H9 (cell line): ENCODE measurements at regions not wholly inside any gene's neighbourhood (a gene's known extent, or its start where the extent isn't known, plus 50 kb on each side); places are given as distances from the start of the nearest gene placed in this dataset.

Source experiments
- DNase-seq: peaks from one replicate; pipeline ENCODE4 v3.0.0-alpha.2; 2017
- H2AFZ ChIP-seq: one replicate; pipeline ENCODE4 v1.6.1; 2013; ENCODE audit warnings: mild to moderate bottlenecking, low read length, control low read depth, moderate library complexity
- H2AK5ac ChIP-seq: 2 replicates; pipeline ENCODE4 v1.6.1; 2013; ENCODE audit warnings: low read length, control low read depth, mixed read lengths; ENCODE audit not compliant: insufficient read length
- H2BK120ac ChIP-seq: one replicate; pipeline ENCODE4 v1.6.1; 2013; ENCODE audit warnings: low read depth, mild to moderate bottlenecking, low read length, control low read depth, inconsistent platforms; ENCODE audit not compliant: poor library complexity, severe bottlenecking
- H2BK12ac ChIP-seq: 2 replicates; pipeline ENCODE4 v1.6.1; 2013; ENCODE audit warnings: low read length, control low read depth, mixed read lengths, low read depth; ENCODE audit not compliant: insufficient read length
- H2BK15ac ChIP-seq: 2 replicates; pipeline ENCODE4 v1.6.1; 2013; ENCODE audit warnings: low read depth, low read length, control low read depth
- H2BK20ac ChIP-seq: one replicate; pipeline ENCODE4 v1.6.1; 2013; ENCODE audit warnings: low read depth, mild to moderate bottlenecking, low read length, control low read depth, inconsistent platforms; ENCODE audit not compliant: poor library complexity, severe bottlenecking
- H2BK5ac ChIP-seq: 2 replicates; pipeline ENCODE4 v1.6.1; 2013; ENCODE audit warnings: low read length, control low read depth, mixed read lengths; ENCODE audit not compliant: insufficient read length
- H3K14ac ChIP-seq: 2 replicates; pipeline ENCODE4 v1.6.1; 2013; ENCODE audit warnings: low read length, control low read depth; ENCODE audit not compliant: insufficient read depth
- H3K18ac ChIP-seq: 2 replicates; pipeline ENCODE4 v1.6.1; 2013; ENCODE audit warnings: low read depth, mild to moderate bottlenecking, mixed read lengths, low read length, control low read depth; ENCODE audit not compliant: insufficient read length
- H3K23ac ChIP-seq: 2 replicates; pipeline ENCODE4 v1.6.1; 2013; ENCODE audit warnings: low read length, control low read depth, mixed read lengths, low read depth; ENCODE audit not compliant: insufficient read length
- H3K23me2 ChIP-seq: 2 replicates; pipeline ENCODE4 v1.6.1; 2013; ENCODE audit warnings: low read depth, mild to moderate bottlenecking, mixed read lengths, low read length, control low read depth; ENCODE audit not compliant: insufficient read length, poor library complexity, severe bottlenecking
- H3K27ac ChIP-seq: 2 replicates; pipeline ENCODE4 v1.5.1; 2013; ENCODE audit warnings: low read length, control low read depth, mixed read lengths, low read depth; ENCODE audit not compliant: insufficient read length
- H3K27me3 ChIP-seq: 2 replicates; pipeline ENCODE4 v1.6.1; 2013; ENCODE audit warnings: low read length, control low read depth, inconsistent platforms; ENCODE audit not compliant: insufficient read depth
- H3K4ac ChIP-seq: 2 replicates; pipeline ENCODE4 v1.6.1; 2013; ENCODE audit warnings: low read depth, mild to moderate bottlenecking, control low read depth, inconsistent platforms, low read length, moderate library complexity
- H3K4me1 ChIP-seq: 2 replicates; pipeline ENCODE4 v1.6.1; 2013; ENCODE audit warnings: low read length, control low read depth, inconsistent platforms; ENCODE audit not compliant: insufficient read depth
- H3K4me2 ChIP-seq: 2 replicates; pipeline ENCODE4 v1.6.1; 2013; ENCODE audit warnings: low read length, control low read depth, mixed read lengths; ENCODE audit not compliant: insufficient read length, insufficient read depth
- H3K56ac ChIP-seq: 2 replicates; pipeline ENCODE4 v1.6.1; 2013; ENCODE audit warnings: low read depth, mild to moderate bottlenecking, mixed read lengths, low read length, control low read depth; ENCODE audit not compliant: insufficient read length
- H3K79me1 ChIP-seq: 2 replicates; pipeline ENCODE4 v1.6.1; 2013; ENCODE audit warnings: low read depth, mild to moderate bottlenecking, moderate library complexity, low read length, control low read depth, inconsistent platforms; ENCODE audit not compliant: insufficient read depth, poor library complexity, severe bottlenecking
- H3K79me2 ChIP-seq: 2 replicates; pipeline ENCODE4 v1.6.1; 2013; ENCODE audit warnings: low read length, control low read depth, inconsistent platforms; ENCODE audit not compliant: insufficient read depth
- H3K9ac ChIP-seq: 2 replicates; pipeline ENCODE4 v1.6.1; 2013; ENCODE audit warnings: low read length, control low read depth, mixed read lengths; ENCODE audit not compliant: insufficient read length; ENCODE audit errors: extremely low read depth
- H3K9me3 ChIP-seq: one replicate; pipeline ENCODE4 v1.6.1; 2013; ENCODE audit warnings: low read depth, low read length, inconsistent platforms; ENCODE audit not compliant: control insufficient read depth
- H3T11ph ChIP-seq: one replicate; pipeline ENCODE4 v1.6.1; 2013; ENCODE audit warnings: mild to moderate bottlenecking, low read length, control low read depth, inconsistent platforms
- H4K20me1 ChIP-seq: one replicate; pipeline ENCODE4 v1.6.1; 2013; ENCODE audit not compliant: control insufficient read depth, insufficient read length, insufficient read depth
- H4K5ac ChIP-seq: 2 replicates; pipeline ENCODE4 v1.6.1; 2013; ENCODE audit warnings: low read depth, mild to moderate bottlenecking, mixed read lengths, low read length, control low read depth; ENCODE audit not compliant: insufficient read length
- H4K8ac ChIP-seq: replicated peaks from 2 replicates; pipeline ENCODE4 v1.6.1; 2013; ENCODE audit warnings: low read length, control low read depth, mixed read lengths, low read depth; ENCODE audit not compliant: insufficient read length
- H4K91ac ChIP-seq: 2 replicates; pipeline ENCODE4 v1.6.1; 2013; ENCODE audit warnings: low read depth, mild to moderate bottlenecking, moderate library complexity, mixed read lengths, low read length, control low read depth; ENCODE audit not compliant: insufficient read length
- H3K27ac Mint-ChIP-seq, 3 experiments: 2 replicates in 2 of 3; 3 replicates in 1 of 3; pipeline ENCODE4 v1.8.0; 2020 to 2021; ENCODE audit warnings: mixed read lengths in 3 of 3, mild to moderate bottlenecking in 1 of 3, moderate library complexity in 1 of 3
- H3K27me3 Mint-ChIP-seq: 2 replicates; pipeline ENCODE4 v1.8.0; 2021; ENCODE audit warnings: low read depth, mild to moderate bottlenecking, moderate library complexity, mixed read lengths
- H3K36me3 Mint-ChIP-seq, 3 experiments: 2 replicates in 2 of 3; 3 replicates in 1 of 3; pipeline ENCODE4 v1.8.0; 2020 to 2021; ENCODE audit warnings: low read depth in 3 of 3, mixed read lengths in 3 of 3; ENCODE audit not compliant: insufficient read depth in 1 of 3
- H3K4me1 Mint-ChIP-seq, 2 experiments: 2 replicates each; pipeline ENCODE4 v1.8.0; 2020; ENCODE audit warnings: mixed read lengths in 2 of 2
- H3K4me3 Mint-ChIP-seq, 2 experiments: 2 replicates in 1 of 2; 3 replicates in 1 of 2; pipeline ENCODE4 v1.8.0; 2020 to 2021; ENCODE audit warnings: mild to moderate bottlenecking in 2 of 2, mixed read lengths in 2 of 2, moderate library complexity in 1 of 2
- H3K9me3 Mint-ChIP-seq, 2 experiments: 2 replicates in 1 of 2; 3 replicates in 1 of 2; pipeline ENCODE4 v1.8.0; 2020; ENCODE audit warnings: mild to moderate bottlenecking in 2 of 2, mixed read lengths in 2 of 2, moderate library complexity in 1 of 2
- CTCF ChIP-seq: fragments of 200-600 bp; sonication (generic); conservative IDR thresholded peaks from 3 replicates; pipeline ENCODE4 v1.8.0; 2021; ENCODE audit warnings: antibody characterized with exemption, mild to moderate bottlenecking
- WGBS: extraction: QIAGEN DNeasy Blood & Tissue Kit; methylation state at CpG from one replicate; pipeline ENCODE4 v1.1.7; 2013; ENCODE audit warnings: missing lambda C conversion rate, low lambda C conversion rate, mixed read lengths; ENCODE audit not compliant: insufficient read length; ENCODE audit errors: extremely low coverage; 5-methylcytosine and 5-hydroxymethylcytosine counted together

DNA sequence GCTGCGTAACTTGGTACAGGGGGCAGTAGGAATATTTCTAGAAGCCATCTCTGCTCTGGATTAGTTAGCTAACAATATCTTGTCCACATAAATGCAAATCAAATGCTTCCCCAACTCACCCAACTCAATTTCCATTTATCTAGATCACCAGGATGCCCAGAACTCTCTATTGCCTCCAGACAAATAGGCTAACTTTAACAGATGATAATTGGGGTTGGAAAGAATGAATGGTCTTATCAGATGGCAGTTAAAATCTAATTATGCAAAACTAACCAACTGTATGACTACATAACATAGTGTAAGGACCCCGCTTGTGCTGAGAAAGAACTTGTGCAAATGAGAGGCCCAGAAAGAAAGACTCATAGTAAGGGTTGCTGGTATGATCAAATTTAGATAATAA, 1024.8 kb downstream of the PLA2G4A start:
- no peak overlapping the region for H3K27ac ChIP-seq
- no peak overlapping the region for H2BK15ac ChIP-seq
- H3K9ac ChIP-seq: no peak overlapping the region
- no peak overlapping the region for H2BK5ac ChIP-seq
- H3K4me2 ChIP-seq: no peak overlapping the region
- H2BK20ac ChIP-seq: no peak overlapping the region
- no peaks in the 10 kb centered on the region for H4K20me1 ChIP-seq
- no peak overlapping the region for H2AFZ ChIP-seq
- no peak for DNase-seq
- no peak overlapping the region for H2BK12ac ChIP-seq
- no peak overlapping the region for H3K56ac ChIP-seq
- no CpG with 5 or more reads among the region's 2 CpGs for WGBS
- H3K23ac ChIP-seq: no peak overlapping the region
- no peaks in the 10 kb centered on the region for H3K4me1 ChIP-seq
- TF ChIP-seq CTCF: no peak
- no peak overlapping the region for H4K5ac ChIP-seq
- H2BK120ac ChIP-seq: no peak overlapping the region
- Mint-ChIP-seq H3K27me3 (no peaks in the 10 kb centered on the region), H3K27ac (no peak overlapping the region), H3K4me1 (peaks cover 0 to 3% of the 10 kb centered on the region in 2 experiments; a peak in 2 of 4 replicates), H3K9me3 (peaks cover 0 to 11% of the 10 kb centered on the region in 2 experiments; a peak in 3 of 5 replicates), H3K36me3 (no peaks in the 10 kb centered on the region; a peak in 1 of 7 replicates), H3K4me3 (no peak overlapping the region)
- H3K79me2 ChIP-seq: no peaks in the 10 kb centered on the region
- no peak overlapping the region for H3T11ph ChIP-seq
- H3K27me3 ChIP-seq: no peaks in the 10 kb centered on the region
- H3K79me1 ChIP-seq: no peaks in the 10 kb centered on the region
- H4K8ac ChIP-seq: no peak overlapping the region
- H3K9me3 ChIP-seq: no peaks in the 10 kb centered on the region
- H3K18ac ChIP-seq: no peak overlapping the region
- H2AK5ac ChIP-seq: no peak overlapping the region
- H3K14ac ChIP-seq: no peak overlapping the region
- H3K4ac ChIP-seq: no peak overlapping the region
- H4K91ac ChIP-seq: no peak overlapping the region
- no peaks in the 10 kb centered on the region for H3K23me2 ChIP-seq
